ENCODE measurements at regions not wholly inside any gene's neighbourhood (a gene's known extent, or its start where the extent isn't known, plus 50 kb on each side); places are given as distances from the start of the nearest gene placed in this dataset.
"Not testable (repeated sequence)": the region's sequence is repeated elsewhere in the genome, so short reads cannot be mapped to it uniquely, and the experiment has no call there.

GRCh38 chr2:90010442-90011100 lies 1319.1 kb downstream of the RPIA start:
- FAIRE-seq; DNase-seq (ENCODE audit: insufficient read length, low spot score): not testable (repeated sequence)

DNA sequence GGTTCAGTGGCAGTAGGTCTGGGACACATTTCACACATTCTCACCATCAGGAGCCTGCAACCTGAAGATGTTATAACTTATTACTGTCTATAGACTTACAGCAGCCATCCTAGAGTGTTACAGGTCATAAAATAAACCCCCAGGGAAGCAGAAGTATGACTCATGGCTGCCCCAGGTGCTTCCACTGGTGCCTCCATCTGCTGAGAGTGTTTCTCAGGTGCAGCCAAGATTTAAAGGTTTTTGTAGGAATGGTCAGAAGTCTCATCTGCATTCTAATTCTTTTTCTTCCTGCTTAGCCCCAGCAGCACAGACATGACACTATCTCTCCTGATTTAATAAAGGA lies 1319.6 kb downstream of the RPIA start:
- FAIRE-seq; DNase-seq (ENCODE audit: insufficient read length, low spot score): not testable (repeated sequence)

- not testable (repeated sequence) for DNase-seq (ENCODE audit: insufficient read length, low spot score); FAIRE-seq
These were observed 1328.4 kb downstream of the RPIA start for GRCh38 chr2:90019908-90020307.

- DNase-seq (ENCODE audit: insufficient read length, low spot score): not testable (repeated sequence)
- FAIRE-seq: peak; percentile 84
These were observed 1329.8 kb downstream of the RPIA start for GRCh38 chr2:90021234-90021633.

GRCh38 chr2:90027231-90027643 lies 1335.8 kb downstream of the RPIA start:
- not testable (repeated sequence) for DNase-seq (ENCODE audit: insufficient read length, low spot score)
- FAIRE-seq: peak; percentile 98

GRCh38 chr2:90028381-90029079 lies 1337.1 kb downstream of the RPIA start:
- not testable (repeated sequence) for DNase-seq (ENCODE audit: insufficient read length, low spot score); FAIRE-seq

DNA sequence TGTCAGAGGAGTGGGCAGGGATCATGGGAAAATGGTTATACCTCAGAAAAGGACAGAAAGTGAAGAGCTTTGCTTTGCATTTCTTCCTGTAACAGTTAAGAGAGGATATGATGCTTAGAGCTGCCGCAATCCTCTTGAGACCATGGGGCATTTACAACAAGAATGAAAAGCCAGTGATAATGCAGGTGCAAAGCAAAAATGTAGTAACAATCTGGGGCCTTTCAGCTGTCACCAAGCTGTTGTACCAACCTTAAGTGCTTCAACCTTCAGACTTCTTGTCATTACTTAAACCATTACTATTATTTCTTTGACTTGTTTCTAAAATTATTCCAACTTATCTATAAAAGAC lies 1337.6 kb downstream of the RPIA start:
- not testable (repeated sequence) for DNase-seq (ENCODE audit: insufficient read length, low spot score); FAIRE-seq

DNA sequence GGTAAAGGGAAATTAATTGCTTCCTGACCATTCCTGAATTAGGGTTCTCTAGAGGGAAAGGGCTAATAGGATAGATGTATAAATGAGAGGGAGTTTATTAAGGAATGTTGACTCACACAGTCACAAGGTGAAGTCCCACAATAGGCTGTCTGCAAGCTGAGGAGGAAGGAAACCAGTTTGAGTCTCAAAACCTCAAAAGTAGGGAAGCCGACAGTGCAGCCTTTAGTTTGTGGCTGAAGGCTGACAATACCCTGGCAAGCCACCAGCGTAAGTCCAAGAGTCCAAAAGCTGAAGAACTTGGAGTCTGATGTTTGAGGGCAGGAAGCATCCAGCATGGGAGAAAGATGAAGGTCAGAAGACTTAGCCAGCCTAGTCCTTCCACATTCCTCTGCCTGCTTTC lies 1340.8 kb downstream of the RPIA start:
- DNase-seq (ENCODE audit: insufficient read length, low spot score); FAIRE-seq: not testable (repeated sequence)

- DNase-seq (ENCODE audit: insufficient read length, low spot score); FAIRE-seq: not testable (repeated sequence)
These were observed 1344.9 kb downstream of the RPIA start for GRCh38 chr2:90036335-90036734.

DNA sequence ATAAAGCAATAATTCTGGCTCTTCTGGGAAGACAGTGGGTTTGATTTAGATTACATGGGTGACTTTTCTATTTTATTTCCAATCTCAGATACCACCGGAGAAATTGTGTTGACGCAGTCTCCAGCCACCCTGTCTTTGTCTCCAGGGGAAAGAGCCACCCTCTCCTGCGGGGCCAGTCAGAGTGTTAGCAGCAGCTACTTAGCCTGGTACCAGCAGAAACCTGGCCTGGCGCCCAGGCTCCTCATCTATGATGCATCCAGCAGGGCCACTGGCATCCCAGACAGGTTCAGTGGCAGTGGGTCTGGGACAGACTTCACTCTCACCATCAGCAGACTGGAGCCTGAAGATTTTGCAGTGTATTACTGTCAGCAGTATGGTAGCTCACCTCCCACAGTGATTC lies 1347.6 kb downstream of the RPIA start:
- FAIRE-seq; DNase-seq (ENCODE audit: insufficient read length, low spot score): not testable (repeated sequence)

DNA sequence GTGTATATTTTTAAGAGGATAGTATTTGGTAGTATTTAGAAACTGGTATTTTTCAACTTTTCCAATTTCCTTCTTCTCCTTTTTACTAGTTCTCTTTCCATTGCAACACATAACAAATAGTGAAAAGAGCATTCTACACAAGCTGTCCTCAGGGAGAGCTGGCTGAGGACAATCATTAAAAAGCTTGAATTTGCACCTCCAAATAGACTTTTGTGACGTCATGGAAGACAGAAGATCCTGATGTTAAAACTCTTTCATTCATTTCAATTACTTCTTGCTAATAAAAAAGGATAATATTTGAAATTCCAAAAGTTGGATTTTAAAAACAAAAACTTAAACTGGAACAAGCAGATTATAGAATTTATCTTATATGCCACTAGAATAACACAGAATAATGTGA lies 1356.3 kb downstream of the RPIA start:
- FAIRE-seq; DNase-seq (ENCODE audit: insufficient read length, low spot score): not testable (repeated sequence)

DNA sequence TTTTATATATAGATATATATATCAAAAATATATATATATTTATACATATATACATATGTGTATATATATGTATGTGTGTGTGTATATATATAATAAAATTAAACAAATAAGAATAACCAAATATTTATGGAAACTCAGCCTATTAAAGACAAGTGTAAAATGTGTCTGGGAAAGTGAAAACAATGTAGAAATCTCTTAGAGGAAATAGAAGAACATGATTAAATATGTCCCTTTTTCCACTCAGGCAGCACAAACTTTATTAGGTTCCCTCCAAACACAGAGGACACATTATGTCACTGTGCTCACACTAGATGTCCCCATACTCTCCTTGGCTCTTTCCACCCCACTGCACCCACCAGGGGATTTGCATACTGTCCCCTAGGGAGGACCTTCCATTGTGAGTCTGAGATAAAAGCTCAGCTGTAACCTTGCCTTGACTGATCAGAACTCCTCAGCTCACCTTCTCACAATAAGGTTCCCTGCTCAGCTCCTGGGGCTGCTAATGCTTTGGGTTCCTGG lies 1360.7 kb downstream of the RPIA start:
- not testable (repeated sequence) for FAIRE-seq; DNase-seq (ENCODE audit: insufficient read length, low spot score)

DNA sequence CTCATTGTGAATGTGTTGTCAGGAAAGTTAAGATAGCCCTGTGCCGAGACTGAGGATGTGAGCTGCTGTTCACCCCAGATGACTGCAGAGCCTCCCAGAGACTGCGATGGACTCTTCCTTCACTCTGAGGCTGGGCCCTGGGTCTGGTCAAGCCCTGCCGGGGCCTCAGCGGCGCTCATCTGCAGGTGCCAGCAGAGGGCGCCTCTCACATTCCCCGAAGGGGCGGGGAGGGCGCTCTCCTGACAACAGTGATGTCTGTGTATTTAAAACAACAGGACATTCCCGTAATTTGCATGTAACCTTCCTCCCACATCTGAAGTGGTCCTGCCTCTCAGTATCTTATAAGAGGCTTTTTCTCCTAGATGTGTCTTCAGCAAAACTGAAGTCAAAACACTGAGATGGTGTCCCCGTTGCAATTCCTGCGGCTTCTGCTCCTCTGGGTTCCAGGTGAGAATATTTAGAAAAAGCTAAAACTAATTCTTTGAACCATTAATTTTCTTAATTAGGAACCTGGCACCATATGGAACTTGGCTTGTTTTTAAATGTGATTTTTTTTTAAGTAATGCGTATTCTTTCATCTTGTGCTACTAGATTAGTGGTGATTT lies 1377.9 kb downstream of the RPIA start:
- DNase-seq (ENCODE audit: insufficient read length, low spot score): peak; percentile 50
- no peak for TF ChIP-seq POLR2A (IDR thresholded peaks at IDR 0.05; ENCODE audit: low read depth, low read length)
- no peak for FAIRE-seq

DNA sequence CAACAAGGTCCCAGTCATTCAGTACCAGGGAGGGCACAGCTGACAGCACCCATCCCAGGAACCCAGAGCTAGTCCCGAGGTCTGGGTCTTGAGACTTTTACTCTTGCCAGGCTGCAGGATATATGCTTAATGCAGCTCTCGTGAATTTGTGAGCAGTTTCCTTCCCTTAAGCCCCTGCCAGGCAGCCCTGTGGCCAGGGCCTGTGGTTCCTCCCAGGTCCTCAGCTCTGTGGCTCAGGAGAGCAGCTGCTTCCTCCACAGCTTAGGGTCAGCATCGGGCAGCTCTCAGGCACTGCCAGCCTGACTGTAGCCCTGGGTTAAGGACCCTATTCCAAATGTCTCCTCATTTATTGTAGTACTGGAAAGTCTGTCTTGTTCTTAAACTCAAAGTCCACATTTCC lies 1384.8 kb downstream of the RPIA start:
- DNase-seq (ENCODE audit: insufficient read length, low spot score) (no peak), FAIRE-seq (no peak)
- TF ChIP-seq POLR2A (IDR thresholded peaks at IDR 0.05; ENCODE audit: low read depth, low read length): no peak

DNA sequence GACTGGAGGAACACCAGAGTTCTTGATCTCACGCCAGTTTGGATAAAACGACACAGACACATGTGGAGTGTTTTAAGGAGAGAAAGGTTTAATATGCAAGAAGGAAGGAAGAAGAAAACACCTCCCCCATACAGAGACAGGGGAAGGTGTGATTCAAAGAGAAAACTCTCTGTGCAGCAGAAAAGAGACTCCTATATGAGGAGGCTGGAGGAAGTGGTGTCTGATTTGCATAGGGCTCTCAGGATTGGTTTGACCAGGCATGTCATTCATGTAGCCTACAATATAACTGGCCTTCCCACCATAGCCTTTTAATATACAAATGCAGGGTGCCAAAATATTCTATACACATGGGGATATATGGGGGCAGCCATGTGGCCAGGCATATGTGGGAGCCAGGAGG lies 1386.5 kb downstream of the RPIA start:
- FAIRE-seq (no peak), DNase-seq (ENCODE audit: insufficient read length, low spot score) (no peak)
- TF ChIP-seq POLR2A (IDR thresholded peaks at IDR 0.05; ENCODE audit: low read depth, low read length): no peak

DNA sequence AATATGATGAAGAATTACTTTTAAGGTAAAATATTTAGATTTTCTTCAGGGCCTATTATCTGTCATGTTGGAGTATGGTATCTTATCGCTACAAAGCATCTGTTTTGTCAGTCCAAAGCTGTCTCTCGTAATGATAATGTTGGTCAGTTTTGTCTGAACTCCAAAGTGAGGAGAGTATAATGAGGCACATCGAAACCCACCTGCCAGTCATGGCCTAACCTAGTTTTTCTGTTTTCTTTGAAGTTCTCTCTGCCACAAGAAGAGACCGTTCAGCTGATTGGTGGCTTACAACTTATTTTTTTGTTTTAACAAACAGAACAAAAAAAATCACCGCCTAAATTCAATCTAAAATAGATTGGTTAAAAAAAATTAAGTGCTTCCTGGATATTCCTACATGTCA lies 1387.9 kb downstream of the RPIA start:
- TF ChIP-seq POLR2A (IDR thresholded peaks at IDR 0.05; ENCODE audit: low read depth, low read length): no peak
- no peak for DNase-seq (ENCODE audit: insufficient read length, low spot score)
- FAIRE-seq: no peak

DNA sequence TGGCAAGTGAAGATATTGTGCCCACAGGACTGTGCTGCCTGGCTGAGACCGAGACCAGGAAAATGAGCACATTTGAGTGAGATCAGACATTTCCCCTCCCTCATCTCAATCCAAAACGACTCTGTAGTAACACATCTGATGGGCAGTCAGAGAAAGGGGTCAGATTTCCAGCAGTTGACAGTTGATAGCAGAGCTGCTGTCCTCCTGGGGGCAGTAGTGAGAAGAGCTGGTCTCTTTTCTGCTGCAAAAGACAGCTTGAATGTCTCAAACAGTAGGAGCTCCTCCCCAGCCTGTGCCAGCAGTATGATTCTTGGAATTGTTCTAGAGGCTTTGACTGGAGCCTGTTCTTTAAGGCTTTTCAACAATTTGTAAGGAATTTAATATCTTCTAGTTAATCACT lies 1396.3 kb downstream of the RPIA start:
- peak; percentile 36 for FAIRE-seq
- DNase-seq (ENCODE audit: insufficient read length, low spot score): not testable (repeated sequence)

- DNase-seq (ENCODE audit: insufficient read length, low spot score); FAIRE-seq: not testable (repeated sequence)
These were observed 1402.2 kb downstream of the RPIA start for GRCh38 chr2:90093571-90094270.

GRCh38 chr2:90097617-90098016 lies 1406.1 kb downstream of the RPIA start:
- FAIRE-seq; DNase-seq (ENCODE audit: insufficient read length, low spot score): not testable (repeated sequence)

GRCh38 chr2:90105142-90105541 lies 1413.7 kb downstream of the RPIA start:
- not testable (repeated sequence) for DNase-seq (ENCODE audit: insufficient read length, low spot score); FAIRE-seq

All from H54 (cell line).